Panc1 (cell line): ENCODE measurements at regions not wholly inside any gene's neighbourhood (a gene's known extent, or its start where the extent isn't known, plus 50 kb on each side); places are given as distances from the start of the nearest gene placed in this dataset.

ENCODE experiments used
- ATAC-seq: fragments of 200-7000 bp; cut with Tn5 transposase; 2 replicates; pipeline ENCODE4 v1.9.1; 2020; ENCODE audit warnings: mild to moderate bottlenecking, moderate library complexity
- BruUV-seq: library from RNA; stranded (reverse); fragments of 400-500 nt; replicated peaks from 2 replicates; lab custom pipeline; 2021; lab: Mats Ljungman, UMichigan
- CTCF ChIA-PET: fragments of 300-600 bp; sonication (Branson Sonifier 250); formaldehyde crosslinking; loops from one replicate; lab custom pipeline; 2022; ENCODE audit warnings: antibody characterized with exemption; lab: Charles Lee
- POLR2A ChIA-PET: fragments of 300-600 bp; sonication (Branson Sonifier 250); formaldehyde crosslinking; loops from one replicate; lab custom pipeline; 2022; ENCODE audit warnings: antibody characterized with exemption; lab: Charles Lee
- DNase-seq: peaks from one replicate; pipeline ENCODE4 v3.0.0-alpha.2; 2010; ENCODE audit warnings: low read depth, low spot score
- H3K27ac ChIP-seq: 2 replicates; pipeline ENCODE4 v1.5.1; 2011; ENCODE audit warnings: mild to moderate bottlenecking, low read length, inconsistent platforms
- H3K27me3 ChIP-seq: fragments of 200-500 bp; sonication (Bioruptor generic); 2 replicates; pipeline ENCODE4 v1.6.0; 2014; ENCODE audit warnings: low read length, inconsistent platforms; ENCODE audit not compliant: control insufficient read depth, insufficient read depth
- H3K36me3 ChIP-seq: fragments of 200-500 bp; sonication (Bioruptor generic); 2 replicates; pipeline ENCODE4 v1.5.1; 2014; ENCODE audit warnings: inconsistent platforms, mild to moderate bottlenecking, low read length, moderate library complexity; ENCODE audit not compliant: control insufficient read depth, insufficient read depth
- H3K4me1 ChIP-seq: 2 replicates; pipeline ENCODE4 v1.5.1; 2011; ENCODE audit warnings: inconsistent platforms, mild to moderate bottlenecking, low read length, moderate library complexity; ENCODE audit not compliant: control insufficient read depth, insufficient read depth
- H3K4me3 ChIP-seq, 2 experiments: 2 replicates each; pipeline ENCODE4 v1.5.1; 2011 to 2012; ENCODE audit warnings: low read depth in 2 of 2, low read length in 2 of 2, mild to moderate bottlenecking in 2 of 2, inconsistent platforms in 1 of 2, moderate library complexity in 1 of 2
- H3K9me3 ChIP-seq: fragments of 200-500 bp; sonication (Bioruptor generic); 2 replicates; pipeline ENCODE4 v1.5.1; 2014; ENCODE audit warnings: low read depth, mild to moderate bottlenecking, inconsistent platforms, low read length, moderate library complexity; ENCODE audit not compliant: control insufficient read depth, insufficient read depth
- POLR2AphosphoS5 ChIP-seq: IDR thresholded peaks from 2 replicates; pipeline ENCODE4 v1.6.1; 2012; ENCODE audit warnings: mild to moderate bottlenecking, low read depth, low read length, moderate library complexity
- SIN3A ChIP-seq: IDR thresholded peaks from 2 replicates; pipeline ENCODE4 v1.6.1; 2012; ENCODE audit warnings: low read depth, mild to moderate bottlenecking, low read length, moderate library complexity, borderline replicate concordance; ENCODE audit not compliant: insufficient read depth
- TCF7L2 ChIP-seq: IDR thresholded peaks from 2 replicates; pipeline ENCODE4 v1.6.1; 2011; ENCODE audit warnings: mild to moderate bottlenecking, low read depth, low read length, inconsistent platforms
- in situ Hi-C: cut with HindIII; loops from 2 replicates; pipeline ENCODE4 v1.10.0; 2016; ENCODE audit warnings: low sequenced_read_pairs, low pct_unique_long_range_greater_than_20kb
- intact Hi-C: fragments of 100-400 bp; cut with micrococcal nuclease; formaldehyde crosslinking; loops from one replicate; pipeline ENCODE4 v1.10.0; 2022; ENCODE audit not compliant: unreplicated experiment
- TF ChIP-seq, protein P1 (sequence below): fragments of 450-650 bp; IDR thresholded peaks from 2 replicates; pipeline ENCODE4 v1.5.1; 2017; ENCODE audit warnings: mild to moderate bottlenecking
- TF ChIP-seq, protein P2 (sequence below), 2 experiments: IDR thresholded peaks; 2 replicates each; pipeline ENCODE4 v1.6.1; 2011 to 2012; ENCODE audit warnings: low read depth in 2 of 2, control low read depth in 1 of 2, low read length in 1 of 2, mild to moderate bottlenecking in 1 of 2, moderate library complexity in 1 of 2; ENCODE audit not compliant: insufficient read depth in 1 of 2

DNA sequence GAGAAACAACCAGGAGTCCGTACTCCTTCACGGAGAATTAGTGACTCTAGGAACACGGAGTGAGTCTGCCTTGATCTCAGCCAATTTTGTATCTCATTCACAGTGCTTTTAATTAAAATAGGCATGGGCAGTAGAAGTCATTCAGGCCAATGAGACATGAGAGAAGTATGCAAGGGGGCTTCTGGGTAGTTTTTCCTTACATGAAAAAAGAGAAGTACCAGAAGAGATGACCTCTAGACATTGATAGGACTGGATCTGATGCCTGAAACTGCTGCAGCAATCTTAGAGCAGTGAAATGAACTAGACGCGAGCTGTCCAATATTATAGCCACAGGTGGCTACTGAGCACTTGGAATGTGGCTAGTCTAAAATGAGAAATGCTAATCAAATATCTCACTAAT is 187.7 kb upstream of the TLE4 start:
- POLR2A ChIA-PET: no interaction called here
- TF ChIP-seq, protein P1, sequence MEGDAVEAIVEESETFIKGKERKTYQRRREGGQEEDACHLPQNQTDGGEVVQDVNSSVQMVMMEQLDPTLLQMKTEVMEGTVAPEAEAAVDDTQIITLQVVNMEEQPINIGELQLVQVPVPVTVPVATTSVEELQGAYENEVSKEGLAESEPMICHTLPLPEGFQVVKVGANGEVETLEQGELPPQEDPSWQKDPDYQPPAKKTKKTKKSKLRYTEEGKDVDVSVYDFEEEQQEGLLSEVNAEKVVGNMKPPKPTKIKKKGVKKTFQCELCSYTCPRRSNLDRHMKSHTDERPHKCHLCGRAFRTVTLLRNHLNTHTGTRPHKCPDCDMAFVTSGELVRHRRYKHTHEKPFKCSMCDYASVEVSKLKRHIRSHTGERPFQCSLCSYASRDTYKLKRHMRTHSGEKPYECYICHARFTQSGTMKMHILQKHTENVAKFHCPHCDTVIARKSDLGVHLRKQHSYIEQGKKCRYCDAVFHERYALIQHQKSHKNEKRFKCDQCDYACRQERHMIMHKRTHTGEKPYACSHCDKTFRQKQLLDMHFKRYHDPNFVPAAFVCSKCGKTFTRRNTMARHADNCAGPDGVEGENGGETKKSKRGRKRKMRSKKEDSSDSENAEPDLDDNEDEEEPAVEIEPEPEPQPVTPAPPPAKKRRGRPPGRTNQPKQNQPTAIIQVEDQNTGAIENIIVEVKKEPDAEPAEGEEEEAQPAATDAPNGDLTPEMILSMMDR: no peak
- TF ChIP-seq, protein P2, sequence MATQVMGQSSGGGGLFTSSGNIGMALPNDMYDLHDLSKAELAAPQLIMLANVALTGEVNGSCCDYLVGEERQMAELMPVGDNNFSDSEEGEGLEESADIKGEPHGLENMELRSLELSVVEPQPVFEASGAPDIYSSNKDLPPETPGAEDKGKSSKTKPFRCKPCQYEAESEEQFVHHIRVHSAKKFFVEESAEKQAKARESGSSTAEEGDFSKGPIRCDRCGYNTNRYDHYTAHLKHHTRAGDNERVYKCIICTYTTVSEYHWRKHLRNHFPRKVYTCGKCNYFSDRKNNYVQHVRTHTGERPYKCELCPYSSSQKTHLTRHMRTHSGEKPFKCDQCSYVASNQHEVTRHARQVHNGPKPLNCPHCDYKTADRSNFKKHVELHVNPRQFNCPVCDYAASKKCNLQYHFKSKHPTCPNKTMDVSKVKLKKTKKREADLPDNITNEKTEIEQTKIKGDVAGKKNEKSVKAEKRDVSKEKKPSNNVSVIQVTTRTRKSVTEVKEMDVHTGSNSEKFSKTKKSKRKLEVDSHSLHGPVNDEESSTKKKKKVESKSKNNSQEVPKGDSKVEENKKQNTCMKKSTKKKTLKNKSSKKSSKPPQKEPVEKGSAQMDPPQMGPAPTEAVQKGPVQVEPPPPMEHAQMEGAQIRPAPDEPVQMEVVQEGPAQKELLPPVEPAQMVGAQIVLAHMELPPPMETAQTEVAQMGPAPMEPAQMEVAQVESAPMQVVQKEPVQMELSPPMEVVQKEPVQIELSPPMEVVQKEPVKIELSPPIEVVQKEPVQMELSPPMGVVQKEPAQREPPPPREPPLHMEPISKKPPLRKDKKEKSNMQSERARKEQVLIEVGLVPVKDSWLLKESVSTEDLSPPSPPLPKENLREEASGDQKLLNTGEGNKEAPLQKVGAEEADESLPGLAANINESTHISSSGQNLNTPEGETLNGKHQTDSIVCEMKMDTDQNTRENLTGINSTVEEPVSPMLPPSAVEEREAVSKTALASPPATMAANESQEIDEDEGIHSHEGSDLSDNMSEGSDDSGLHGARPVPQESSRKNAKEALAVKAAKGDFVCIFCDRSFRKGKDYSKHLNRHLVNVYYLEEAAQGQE (IDR thresholded peaks at IDR 0.05; ENCODE audit: insufficient read depth in 1 of 2, low read depth in 2 of 2, low read length in 1 of 2): no peak
- TF ChIP-seq TCF7L2 (no peak), SIN3A (no peak), POLR2AphosphoS5 (no peak)
- Histone ChIP-seq H3K4me3 (no peak overlapping the region), H3K36me3 (no peaks in the 10 kb centered on the region), H3K9me3 (no peaks in the 10 kb centered on the region), H3K27ac (no peak overlapping the region), H3K27me3 (no peaks in the 10 kb centered on the region), H3K4me1 (no peaks in the 10 kb centered on the region)
- DNase-seq (no peak), ATAC-seq (no peak)
- BruUV-seq: no TSS peak
- in situ Hi-C loops: no loop called here
- intact Hi-C loops: no loop called here
- CTCF ChIA-PET: no interaction called here

DNA sequence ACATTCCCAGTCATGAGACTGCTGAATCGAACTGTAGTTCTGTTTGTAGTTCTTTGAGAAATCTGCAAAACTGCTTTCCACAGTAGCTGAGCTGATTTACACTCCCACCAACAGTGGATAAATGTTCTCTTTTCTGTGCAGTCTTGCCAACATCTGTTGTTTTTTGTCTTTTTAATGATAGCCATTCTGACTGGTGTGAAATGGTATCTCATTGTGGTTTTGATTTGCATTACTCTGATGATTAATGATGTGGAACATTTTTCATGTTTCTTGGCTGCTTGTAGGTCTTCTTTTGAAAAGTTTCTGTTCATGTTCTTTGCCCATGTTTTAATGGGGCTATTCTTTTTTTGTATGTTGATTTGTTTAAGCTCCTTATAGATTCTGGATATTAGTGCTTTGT is 187.3 kb upstream of the TLE4 start:
- in situ Hi-C loops: no loop called here
- Histone ChIP-seq H3K36me3 (no peaks in the 10 kb centered on the region), H3K4me3 (no peak overlapping the region), H3K27me3 (no peaks in the 10 kb centered on the region), H3K9me3 (no peaks in the 10 kb centered on the region), H3K27ac (no peak overlapping the region), H3K4me1 (no peaks in the 10 kb centered on the region)
- ChIA-PET POLR2A (no interaction called here), CTCF (no interaction called here)
- ATAC-seq: no peak
- no TSS peak for BruUV-seq
- TF ChIP-seq POLR2AphosphoS5 (no peak), SIN3A (no peak), TCF7L2 (no peak)
- TF ChIP-seq, protein P2 (IDR thresholded peaks at IDR 0.05; ENCODE audit: insufficient read depth in 1 of 2, low read depth in 2 of 2, low read length in 1 of 2): no peak
- TF ChIP-seq, protein P1: no peak
- DNase-seq: no peak
- intact Hi-C loops: no loop called here
